HCT116 (cell line): ENCODE measurements at regions not wholly inside any gene's neighbourhood (a gene's known extent, or its start where the extent isn't known, plus 50 kb on each side); places are given as distances from the start of the nearest gene placed in this dataset.

ENCODE experiments used
- RAD21 ChIP-seq: IDR thresholded peaks from 2 replicates; pipeline ENCODE4 v1.6.1; 2012; ENCODE audit warnings: low read depth, mild to moderate bottlenecking
- REST ChIP-seq: IDR thresholded peaks from 2 replicates; pipeline ENCODE4 v1.6.1; 2012; ENCODE audit warnings: low read depth

GRCh38 chr3:536417-536813 is 339.9 kb downstream of the CHL1 start:
- TF ChIP-seq REST (no peak), RAD21 (no peak)
